ENCODE measurements at regions not wholly inside any gene's neighbourhood (a gene's known extent, or its start where the extent isn't known, plus 50 kb on each side); places are given as distances from the start of the nearest gene placed in this dataset.

- Histone ChIP-seq H3K9me3 (ENCODE audit: control insufficient read depth in 1 of 2, low read length in 2 of 2) (no peaks in the 10 kb centered on the region), H3K9ac (ENCODE audit: low read depth in 1 of 2, low read length in 2 of 2) (no peak overlapping the region), H3K4me3 (ENCODE audit: low read depth in 1 of 2, low read length in 2 of 2) (no peak overlapping the region), H3K4me1 (ENCODE audit: control insufficient read depth in 1 of 2, insufficient read depth in 2 of 2, low read length in 2 of 2) (no peaks in the 10 kb centered on the region), H3K27me3 (ENCODE audit: control insufficient read depth in 1 of 2, insufficient read depth in 2 of 2, low read length in 2 of 2) (no peaks in the 10 kb centered on the region), H3K27ac (ENCODE audit: low read depth, low read length) (no peak overlapping the region), H3K36me3 (ENCODE audit: control insufficient read depth in 1 of 2, insufficient read depth in 2 of 2, low read length in 2 of 2) (no peaks in the 10 kb centered on the region)
These were observed 593.2 kb downstream of the BRD1 start for GRCh38 chr22:49234459-49234858.

GRCh38 chr22:49233507-49234100, 594.1 kb downstream of the BRD1 start:
- H3K9ac ChIP-seq (ENCODE audit: low read depth in 1 of 2, low read length in 2 of 2): no peak overlapping the region
- H3K36me3 ChIP-seq (ENCODE audit: control insufficient read depth in 1 of 2, insufficient read depth in 2 of 2, low read length in 2 of 2): no peaks in the 10 kb centered on the region
- H3K27ac ChIP-seq (ENCODE audit: low read depth, low read length): no peak overlapping the region
- H3K9me3 ChIP-seq (ENCODE audit: control insufficient read depth in 1 of 2, low read length in 2 of 2): no peaks in the 10 kb centered on the region
- no peaks in the 10 kb centered on the region for H3K27me3 ChIP-seq (ENCODE audit: control insufficient read depth in 1 of 2, insufficient read depth in 2 of 2, low read length in 2 of 2)
- H3K4me1 ChIP-seq (ENCODE audit: control insufficient read depth in 1 of 2, insufficient read depth in 2 of 2, low read length in 2 of 2): no peaks in the 10 kb centered on the region
- H3K4me3 ChIP-seq (ENCODE audit: low read depth in 1 of 2, low read length in 2 of 2): no peak overlapping the region

GRCh38 chr22:49232319-49233067, 595.2 kb downstream of the BRD1 start:
- Histone ChIP-seq H3K4me3 (ENCODE audit: low read depth in 1 of 2, low read length in 2 of 2) (no peak overlapping the region), H3K4me1 (ENCODE audit: control insufficient read depth in 1 of 2, insufficient read depth in 2 of 2, low read length in 2 of 2) (no peaks in the 10 kb centered on the region), H3K9ac (ENCODE audit: low read depth in 1 of 2, low read length in 2 of 2) (no peak overlapping the region), H3K27me3 (ENCODE audit: control insufficient read depth in 1 of 2, insufficient read depth in 2 of 2, low read length in 2 of 2) (no peaks in the 10 kb centered on the region), H3K36me3 (ENCODE audit: control insufficient read depth in 1 of 2, insufficient read depth in 2 of 2, low read length in 2 of 2) (no peaks in the 10 kb centered on the region), H3K9me3 (ENCODE audit: control insufficient read depth in 1 of 2, low read length in 2 of 2) (no peaks in the 10 kb centered on the region), H3K27ac (ENCODE audit: low read depth, low read length) (no peak overlapping the region)

- no peaks in the 10 kb centered on the region for H3K9me3 ChIP-seq (ENCODE audit: control insufficient read depth in 1 of 2, low read length in 2 of 2)
- no peak overlapping the region for H3K27ac ChIP-seq (ENCODE audit: low read depth, low read length)
- no peaks in the 10 kb centered on the region for H3K27me3 ChIP-seq (ENCODE audit: control insufficient read depth in 1 of 2, insufficient read depth in 2 of 2, low read length in 2 of 2)
- H3K4me3 ChIP-seq (ENCODE audit: low read depth in 1 of 2, low read length in 2 of 2): no peak overlapping the region
- H3K4me1 ChIP-seq (ENCODE audit: control insufficient read depth in 1 of 2, insufficient read depth in 2 of 2, low read length in 2 of 2): no peaks in the 10 kb centered on the region
- no peaks in the 10 kb centered on the region for H3K36me3 ChIP-seq (ENCODE audit: control insufficient read depth in 1 of 2, insufficient read depth in 2 of 2, low read length in 2 of 2)
- H3K9ac ChIP-seq (ENCODE audit: low read depth in 1 of 2, low read length in 2 of 2): no peak overlapping the region
These were observed 597.5 kb downstream of the BRD1 start for GRCh38 chr22:49230194-49230577.

GRCh38 chr22:49229483-49230193, 598.0 kb downstream of the BRD1 start:
- Histone ChIP-seq H3K36me3 (ENCODE audit: control insufficient read depth in 1 of 2, insufficient read depth in 2 of 2, low read length in 2 of 2) (no peaks in the 10 kb centered on the region), H3K4me1 (ENCODE audit: control insufficient read depth in 1 of 2, insufficient read depth in 2 of 2, low read length in 2 of 2) (no peaks in the 10 kb centered on the region), H3K9ac (ENCODE audit: low read depth in 1 of 2, low read length in 2 of 2) (no peak overlapping the region), H3K9me3 (ENCODE audit: control insufficient read depth in 1 of 2, low read length in 2 of 2) (no peaks in the 10 kb centered on the region), H3K4me3 (ENCODE audit: low read depth in 1 of 2, low read length in 2 of 2) (no peak overlapping the region), H3K27me3 (ENCODE audit: control insufficient read depth in 1 of 2, insufficient read depth in 2 of 2, low read length in 2 of 2) (no peaks in the 10 kb centered on the region), H3K27ac (ENCODE audit: low read depth, low read length) (no peak overlapping the region)

GRCh38 chr22:49228431-49229037, 599.1 kb downstream of the BRD1 start:
- Histone ChIP-seq H3K9me3 (ENCODE audit: control insufficient read depth in 1 of 2, low read length in 2 of 2) (no peaks in the 10 kb centered on the region), H3K4me1 (ENCODE audit: control insufficient read depth in 1 of 2, insufficient read depth in 2 of 2, low read length in 2 of 2) (no peaks in the 10 kb centered on the region), H3K9ac (ENCODE audit: low read depth in 1 of 2, low read length in 2 of 2) (no peak overlapping the region), H3K36me3 (ENCODE audit: control insufficient read depth in 1 of 2, insufficient read depth in 2 of 2, low read length in 2 of 2) (no peaks in the 10 kb centered on the region), H3K27ac (ENCODE audit: low read depth, low read length) (no peak overlapping the region), H3K4me3 (ENCODE audit: low read depth in 1 of 2, low read length in 2 of 2) (no peak overlapping the region), H3K27me3 (ENCODE audit: control insufficient read depth in 1 of 2, insufficient read depth in 2 of 2, low read length in 2 of 2) (no peaks in the 10 kb centered on the region)

GRCh38 chr22:49227670-49228069, 600.0 kb downstream of the BRD1 start:
- Histone ChIP-seq H3K27me3 (ENCODE audit: control insufficient read depth in 1 of 2, insufficient read depth in 2 of 2, low read length in 2 of 2) (no peaks in the 10 kb centered on the region), H3K36me3 (ENCODE audit: control insufficient read depth in 1 of 2, insufficient read depth in 2 of 2, low read length in 2 of 2) (no peaks in the 10 kb centered on the region), H3K27ac (ENCODE audit: low read depth, low read length) (no peak overlapping the region), H3K9me3 (ENCODE audit: control insufficient read depth in 1 of 2, low read length in 2 of 2) (no peaks in the 10 kb centered on the region), H3K9ac (ENCODE audit: low read depth in 1 of 2, low read length in 2 of 2) (no peak overlapping the region), H3K4me1 (ENCODE audit: control insufficient read depth in 1 of 2, insufficient read depth in 2 of 2, low read length in 2 of 2) (no peaks in the 10 kb centered on the region), H3K4me3 (ENCODE audit: low read depth in 1 of 2, low read length in 2 of 2) (no peak overlapping the region)

- H3K4me1 ChIP-seq (ENCODE audit: control insufficient read depth in 1 of 2, insufficient read depth in 2 of 2, low read length in 2 of 2): no peaks in the 10 kb centered on the region
- no peak overlapping the region for H3K4me3 ChIP-seq (ENCODE audit: low read depth in 1 of 2, low read length in 2 of 2)
- no peak overlapping the region for H3K27ac ChIP-seq (ENCODE audit: low read depth, low read length)
- H3K36me3 ChIP-seq (ENCODE audit: control insufficient read depth in 1 of 2, insufficient read depth in 2 of 2, low read length in 2 of 2): no peaks in the 10 kb centered on the region
- no peak overlapping the region for H3K9ac ChIP-seq (ENCODE audit: low read depth in 1 of 2, low read length in 2 of 2)
- H3K9me3 ChIP-seq (ENCODE audit: control insufficient read depth in 1 of 2, low read length in 2 of 2): no peaks in the 10 kb centered on the region
- H3K27me3 ChIP-seq (ENCODE audit: control insufficient read depth in 1 of 2, insufficient read depth in 2 of 2, low read length in 2 of 2): no peaks in the 10 kb centered on the region
These were observed 601.6 kb downstream of the BRD1 start for GRCh38 chr22:49226096-49226495.

GRCh38 chr22:49224243-49224642, 603.4 kb downstream of the BRD1 start:
- Histone ChIP-seq H3K27ac (ENCODE audit: low read depth, low read length) (no peak overlapping the region), H3K4me3 (ENCODE audit: low read depth in 1 of 2, low read length in 2 of 2) (no peak overlapping the region), H3K36me3 (ENCODE audit: control insufficient read depth in 1 of 2, insufficient read depth in 2 of 2, low read length in 2 of 2) (no peaks in the 10 kb centered on the region), H3K27me3 (ENCODE audit: control insufficient read depth in 1 of 2, insufficient read depth in 2 of 2, low read length in 2 of 2) (no peaks in the 10 kb centered on the region), H3K4me1 (ENCODE audit: control insufficient read depth in 1 of 2, insufficient read depth in 2 of 2, low read length in 2 of 2) (no peaks in the 10 kb centered on the region), H3K9me3 (ENCODE audit: control insufficient read depth in 1 of 2, low read length in 2 of 2) (no peaks in the 10 kb centered on the region), H3K9ac (ENCODE audit: low read depth in 1 of 2, low read length in 2 of 2) (no peak overlapping the region)

GRCh38 chr22:49218142-49218541, 609.5 kb downstream of the BRD1 start:
- H3K9ac ChIP-seq (ENCODE audit: low read depth in 1 of 2, low read length in 2 of 2): no peak overlapping the region
- H3K27ac ChIP-seq (ENCODE audit: low read depth, low read length): no peak overlapping the region
- peaks cover 0 to 5% of the 10 kb centered on the region in 2 donors for H3K9me3 ChIP-seq (ENCODE audit: control insufficient read depth in 1 of 2, low read length in 2 of 2)
- no peaks in the 10 kb centered on the region for H3K27me3 ChIP-seq (ENCODE audit: control insufficient read depth in 1 of 2, insufficient read depth in 2 of 2, low read length in 2 of 2)
- no peak overlapping the region for H3K4me3 ChIP-seq (ENCODE audit: low read depth in 1 of 2, low read length in 2 of 2)
- H3K36me3 ChIP-seq (ENCODE audit: control insufficient read depth in 1 of 2, insufficient read depth in 2 of 2, low read length in 2 of 2): no peaks in the 10 kb centered on the region
- H3K4me1 ChIP-seq (ENCODE audit: control insufficient read depth in 1 of 2, insufficient read depth in 2 of 2, low read length in 2 of 2): no peaks in the 10 kb centered on the region

Measured in duodenal mucosa (tissue), 2 donors.